Adrenal gland (tissue), 9 donors: ENCODE measurements at regions not wholly inside any gene's neighbourhood (a gene's known extent, or its start where the extent isn't known, plus 50 kb on each side); places are given as distances from the start of the nearest gene placed in this dataset.

Experiments used
- DNase-seq, 7 donors: peaks; one replicate each; pipeline ENCODE4 v3.0.0-alpha.2; 2019 to 2020
- H3K27ac ChIP-seq, 5 donors: fragments of 200-600 bp; sonication (generic) in 4 of 5; 1 replicate in 3 of 5; 2 replicates in 2 of 5; pipeline versions ENCODE4 v1.5.1 to v1.8.0; 2016 to 2020; ENCODE audit warnings: mild to moderate bottlenecking in 1 of 5
- H3K27me3 ChIP-seq: fragments of 200-600 bp; 2 replicates; pipeline ENCODE4 v1.8.0; 2021
- H3K36me3 ChIP-seq, 2 donors: fragments of 200-600 bp; replicated peaks in 1 of 2; 1 replicate in 1 of 2; 2 replicates in 1 of 2; pipeline versions ENCODE4 v1.5.1 to v1.8.0; 2018 to 2022
- H3K4me1 ChIP-seq, 2 donors: fragments of 200-600 bp; replicated peaks in 1 of 2; 1 replicate in 1 of 2; 2 replicates in 1 of 2; pipeline versions ENCODE4 v1.5.1 to v1.8.0; 2018 to 2021
- H3K4me3 ChIP-seq, 4 donors: fragments of 200-600 bp; sonication (generic) in 3 of 4; one replicate each; pipeline ENCODE4 v1.5.1; 2016 to 2018
- H3K9me3 ChIP-seq, 3 donors: fragments of 200-600 bp; sonication (generic) in 1 of 3; replicated peaks in 1 of 3; 1 replicate in 2 of 3; 2 replicates in 1 of 3; pipeline versions ENCODE4 v1.5.1 to v1.8.0; 2016 to 2021
- CTCF ChIP-seq, 6 experiments: fragments of 450-650 bp in 4 of 6; fragments of 200-600 bp in 2 of 6; sonication (generic) in 1 of 6; IDR thresholded peaks; 1 replicate in 5 of 6; 2 replicates in 1 of 6; pipeline versions ENCODE4 v1.5.1 to v1.8.0; 2016 to 2021; ENCODE audit warnings: antibody characterized with exemption in 6 of 6, mild to moderate bottlenecking in 2 of 6, moderate library complexity in 1 of 6
- POLR2A ChIP-seq, 2 donors: fragments of 450-650 bp; IDR thresholded peaks; one replicate each; pipeline ENCODE4 v1.6.1; 2017; ENCODE audit warnings: antibody characterized with exemption in 2 of 2, mild to moderate bottlenecking in 2 of 2, moderate library complexity in 1 of 2
- WGBS, 4 donors: extraction: QIAGEN DNeasy Blood & Tissue Kit in 2 of 4; methylation state at CpG; one replicate each; pipeline versions ENCODE4 v1.1.5 to v1.1.7; 2013 to 2017; 5-methylcytosine and 5-hydroxymethylcytosine counted together
- intact Hi-C, 2 donors: fragments of 100-400 bp; cut with DNase I; formaldehyde crosslinking; loops; one replicate each; pipeline versions ENCODE4 v1.14.1 to v1.15.0; 2022 to 2023
- donor health status: healthy with polysubstance abuse.
- donor health status: Bipolar disorder and iron deficiency.
- donor health status: DM: yes; HTN: yes; CAD: no.
- donor health status: DM: no; HTN: no; CAD: no.
- donor health status: DM: no; HTN: no; CAD: no.

GRCh38 chr15:39130556-39131379, 450.1 kb upstream of the THBS1 start:
- TF ChIP-seq CTCF (IDR thresholded peaks at IDR 0.05), result no peak
- TF ChIP-seq POLR2A (IDR thresholded peaks at IDR 0.05), result no peak
- H3K36me3 ChIP-seq, result no peaks in the 10 kb centered on the region
- no peaks in the 10 kb centered on the region for H3K27me3 ChIP-seq
- 83 to 90% (median 85%) methylated on average over 3 of the region's 3 CpGs for WGBS, 4 donors
- H3K4me1 ChIP-seq, result peaks cover 23 to 31% of the 10 kb centered on the region in 2 donors
- no peaks in the 10 kb centered on the region for H3K9me3 ChIP-seq
- DNase-seq, result no peak
- no peak overlapping the region for H3K4me3 ChIP-seq
- no peak overlapping the region for H3K27ac ChIP-seq
- intact Hi-C loops, result no loop called here

DNA sequence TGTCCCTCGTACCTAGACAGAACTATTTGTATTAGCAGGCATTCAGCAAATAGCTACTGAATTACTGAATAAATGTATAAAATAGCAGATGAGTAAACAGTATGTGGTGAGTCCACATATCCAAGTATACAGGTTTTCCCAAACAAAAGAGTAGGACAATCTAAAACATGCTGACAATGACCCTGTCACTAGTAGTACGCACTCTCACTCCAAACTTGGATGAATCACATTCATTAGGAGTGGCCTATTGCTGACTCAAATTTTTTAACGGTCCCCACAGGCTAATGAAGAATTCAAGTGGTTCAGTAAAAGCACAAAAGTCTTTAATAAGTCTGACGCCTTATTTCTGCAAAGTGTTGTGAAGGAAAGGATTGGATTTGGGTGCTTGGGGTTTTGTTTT, 449.3 kb upstream of the THBS1 start:
- intact Hi-C loops, result no loop called here
- no peak for DNase-seq
- 62 to 67% (median 65%) methylated on average over 4 of the region's 4 CpGs for WGBS, 4 donors
- Histone ChIP-seq H3K9me3 (no peaks in the 10 kb centered on the region), H3K27me3 (no peaks in the 10 kb centered on the region), H3K27ac (no peak overlapping the region), H3K4me3 (no peak overlapping the region), H3K4me1 (peaks cover 23 to 31% of the 10 kb centered on the region in 2 donors), H3K36me3 (no peaks in the 10 kb centered on the region)
- TF ChIP-seq CTCF (IDR thresholded peaks at IDR 0.05) (no peak), POLR2A (IDR thresholded peaks at IDR 0.05) (no peak)

GRCh38 chr15:39132070-39132469, 448.8 kb upstream of the THBS1 start:
- Histone ChIP-seq H3K27me3 (no peaks in the 10 kb centered on the region), H3K4me3 (no peak overlapping the region), H3K36me3 (no peaks in the 10 kb centered on the region), H3K4me1 (peaks cover 20 to 28% of the 10 kb centered on the region in 2 donors), H3K9me3 (no peaks in the 10 kb centered on the region), H3K27ac (no peak overlapping the region)
- intact Hi-C loops, result no loop called here
- TF ChIP-seq CTCF (IDR thresholded peaks at IDR 0.05), result no peak
- TF ChIP-seq POLR2A (IDR thresholded peaks at IDR 0.05), result no peak
- WGBS, 4 donors, result 83 to 96% (median 87%) methylated on average over 2 to 3 of the region's 3 CpGs
- DNase-seq, result no peak

GRCh38 chr15:39132954-39133600, 447.8 kb upstream of the THBS1 start:
- 59 to 71% (median 63%) methylated on average over 2 of the region's 2 CpGs for WGBS, 4 donors
- TF ChIP-seq POLR2A (IDR thresholded peaks at IDR 0.05), result no peak
- TF ChIP-seq CTCF (IDR thresholded peaks at IDR 0.05), result no peak
- DNase-seq, result no peak
- Histone ChIP-seq H3K36me3 (no peaks in the 10 kb centered on the region), H3K4me1 (peaks cover 11 to 18% of the 10 kb centered on the region in 2 donors), H3K27me3 (no peaks in the 10 kb centered on the region), H3K4me3 (no peak overlapping the region), H3K27ac (no peak overlapping the region), H3K9me3 (no peaks in the 10 kb centered on the region)
- intact Hi-C loops, result no loop called here
